GM20431 (cell line): ENCODE measurements at regions not wholly inside any gene's neighbourhood (a gene's known extent, or its start where the extent isn't known, plus 50 kb on each side); places are given as distances from the start of the nearest gene placed in this dataset.

ENCODE experiments used
- in situ Hi-C: fragments of 300-500 bp; cut with MseI, MboI; formaldehyde crosslinking; loops from one replicate; pipeline ENCODE4 v1.15.0; 2020; ENCODE audit warnings: low sequenced_read_pairs; ENCODE audit not compliant: unreplicated experiment

- in situ Hi-C loops: no loop called here
Observed at GRCh38 chr3:71893702-71894479, 108.9 kb upstream of the PROK2 start.

GRCh38 chr3:71893122-71893521 is 108.2 kb upstream of the PROK2 start:
- in situ Hi-C loops: no loop called here

- in situ Hi-C loops: no loop called here
Observed at GRCh38 chr3:71891483-71891882, 106.5 kb upstream of the PROK2 start.

- in situ Hi-C loops: no loop called here
Observed at GRCh38 chr3:71890356-71890931, 105.5 kb upstream of the PROK2 start.

- in situ Hi-C loops: no loop called here
Observed at GRCh38 chr3:71887256-71887655, 102.3 kb upstream of the PROK2 start.

GRCh38 chr3:71885006-71885405 is 100.1 kb upstream of the PROK2 start:
- in situ Hi-C loops: no loop called here

GRCh38 chr3:71881732-71882131 is 96.8 kb upstream of the PROK2 start:
- in situ Hi-C loops: no loop called here

- in situ Hi-C loops: no loop called here
Observed at GRCh38 chr3:71881041-71881440, 96.1 kb upstream of the PROK2 start.

- in situ Hi-C loops: no loop called here
Observed at GRCh38 chr3:71879089-71879488, 94.1 kb upstream of the PROK2 start.

GRCh38 chr3:71876135-71877105 is 91.5 kb upstream of the PROK2 start:
- in situ Hi-C loops: no loop called here

GRCh38 chr3:71875461-71875947 is 90.6 kb upstream of the PROK2 start:
- in situ Hi-C loops: no loop called here

GRCh38 chr3:71874618-71875017 is 89.7 kb upstream of the PROK2 start:
- in situ Hi-C loops: no loop called here

- in situ Hi-C loops: no loop called here
Observed at GRCh38 chr3:71873093-71873611, 88.2 kb upstream of the PROK2 start.

GRCh38 chr3:71872256-71872655 is 87.3 kb upstream of the PROK2 start:
- in situ Hi-C loops: no loop called here

- in situ Hi-C loops: no loop called here
Observed at GRCh38 chr3:71870966-71871512, 86.1 kb upstream of the PROK2 start.

- in situ Hi-C loops: no loop called here
Observed at GRCh38 chr3:71868876-71869275, 83.9 kb upstream of the PROK2 start.

- in situ Hi-C loops: no loop called here
Observed at GRCh38 chr3:71865727-71866126, 80.8 kb upstream of the PROK2 start.

- in situ Hi-C loops: no loop called here
Observed at GRCh38 chr3:71863563-71864190, 78.7 kb upstream of the PROK2 start.

- in situ Hi-C loops: no loop called here
Observed at GRCh38 chr3:71862371-71863140, 77.6 kb upstream of the PROK2 start.
